ENCODE measurements at regions not wholly inside any gene's neighbourhood (a gene's known extent, or its start where the extent isn't known, plus 50 kb on each side); places are given as distances from the start of the nearest gene placed in this dataset.

- in situ Hi-C loops (cut with MboI; ENCODE audit: low sequenced_read_pairs in 4 of 4) (no loop called here), intact Hi-C loops (cut with DNase I; ENCODE audit: low total_unique reads) (no loop called here)
- no peaks in the 10 kb centered on the region for H3K36me3 ChIP-seq
- H3K9me3 ChIP-seq: no peaks in the 10 kb centered on the region
- H3K27me3 ChIP-seq: no peaks in the 10 kb centered on the region
- H3K4me1 ChIP-seq: no peaks in the 10 kb centered on the region
- no peak overlapping the region for H3K27ac ChIP-seq
- H3K4me3 ChIP-seq: no peak overlapping the region
- DNase-seq: no peak
- TF ChIP-seq CTCF (IDR thresholded peaks at IDR 0.05 in 4 of 5, conservative IDR thresholded peaks at IDR 0.05 in 1 of 5): no peak
- no peak for ATAC-seq
Observed at GRCh38 chr16:9484881-9485280, 393.4 kb downstream of the HAPSTR1 start.

- DNase-seq (no peak), ATAC-seq (no peak)
- intact Hi-C loops (cut with DNase I; ENCODE audit: low total_unique reads) (no loop called here), in situ Hi-C loops (cut with MboI; ENCODE audit: low sequenced_read_pairs in 4 of 4) (no loop called here)
- Histone ChIP-seq H3K4me1 (no peaks in the 10 kb centered on the region), H3K36me3 (no peaks in the 10 kb centered on the region), H3K9me3 (no peaks in the 10 kb centered on the region), H3K27me3 (no peaks in the 10 kb centered on the region), H3K4me3 (no peak overlapping the region), H3K27ac (no peak overlapping the region)
- TF ChIP-seq CTCF (IDR thresholded peaks at IDR 0.05 in 4 of 5, conservative IDR thresholded peaks at IDR 0.05 in 1 of 5) (no peak), POLR2A (IDR thresholded peaks at IDR 0.05) (no peak)
Observed at GRCh38 chr16:9489835-9490467, 398.5 kb downstream of the HAPSTR1 start.

GRCh38 chr16:9495824-9496223 lies 404.4 kb downstream of the HAPSTR1 start:
- no peak for TF ChIP-seq CTCF (IDR thresholded peaks at IDR 0.05 in 4 of 5, conservative IDR thresholded peaks at IDR 0.05 in 1 of 5)
- TF ChIP-seq POLR2A (IDR thresholded peaks at IDR 0.05): no peak
- intact Hi-C loops (cut with DNase I; ENCODE audit: low total_unique reads): no loop called here
- no peaks in the 10 kb centered on the region for H3K27me3 ChIP-seq

GRCh38 chr16:9497750-9498149 lies 406.3 kb downstream of the HAPSTR1 start:
- no peak for TF ChIP-seq CTCF (IDR thresholded peaks at IDR 0.05 in 4 of 5, conservative IDR thresholded peaks at IDR 0.05 in 1 of 5)
- TF ChIP-seq POLR2A (IDR thresholded peaks at IDR 0.05): no peak
- DNase-seq (no peak), ATAC-seq (no peak)
- in situ Hi-C loops (cut with MboI; ENCODE audit: low sequenced_read_pairs in 4 of 4): no loop called here
- no peak overlapping the region for H3K27ac ChIP-seq
- no peaks in the 10 kb centered on the region for H3K36me3 ChIP-seq
- intact Hi-C loops (cut with DNase I; ENCODE audit: low total_unique reads): no loop called here
- H3K4me1 ChIP-seq: no peaks in the 10 kb centered on the region
- H3K27me3 ChIP-seq: no peaks in the 10 kb centered on the region
- H3K9me3 ChIP-seq: no peaks in the 10 kb centered on the region
- no peak overlapping the region for H3K4me3 ChIP-seq

More at GRCh38 chr16:9495824-9496223, 404.4 kb downstream of the HAPSTR1 start:
- Histone ChIP-seq H3K9me3 (no peaks in the 10 kb centered on the region), H3K4me1 (no peaks in the 10 kb centered on the region), H3K27ac (no peak overlapping the region), H3K4me3 (no peak overlapping the region), H3K36me3 (no peaks in the 10 kb centered on the region)
- in situ Hi-C loops (cut with MboI; ENCODE audit: low sequenced_read_pairs in 4 of 4): no loop called here
- ATAC-seq (no peak), DNase-seq (no peak)
